Hepatocyte (in vitro differentiated cells): ENCODE measurements at regions not wholly inside any gene's neighbourhood (a gene's known extent, or its start where the extent isn't known, plus 50 kb on each side); places are given as distances from the start of the nearest gene placed in this dataset.
"Not testable (repeated sequence)": the region's sequence is repeated elsewhere in the genome, so short reads cannot be mapped to it uniquely, and the experiment has no call there.

Experiments used
- CTCF ChIP-seq: fragments of 200-600 bp; sonication (generic); IDR thresholded peaks from 2 replicates; pipeline ENCODE4 v1.5.1; 2016; ENCODE audit warnings: antibody characterized with exemption, mild to moderate bottlenecking; ENCODE audit not compliant: poor library complexity
- EZH2phosphoT487 ChIP-seq: fragments of 200-600 bp; sonication (generic); IDR thresholded peaks from one replicate; pipeline ENCODE4 v1.6.1; 2018; ENCODE audit warnings: antibody characterized with exemption, mild to moderate bottlenecking, low read depth, moderate library complexity; ENCODE audit not compliant: unreplicated experiment, severe bottlenecking

GRCh38 chr1:149356152-149356551, 118.7 kb upstream of the NBPF19 start:
- not testable (repeated sequence) for TF ChIP-seq CTCF, EZH2phosphoT487
